ENCODE measurements at regions not wholly inside any gene's neighbourhood (a gene's known extent, or its start where the extent isn't known, plus 50 kb on each side); places are given as distances from the start of the nearest gene placed in this dataset.

DNA sequence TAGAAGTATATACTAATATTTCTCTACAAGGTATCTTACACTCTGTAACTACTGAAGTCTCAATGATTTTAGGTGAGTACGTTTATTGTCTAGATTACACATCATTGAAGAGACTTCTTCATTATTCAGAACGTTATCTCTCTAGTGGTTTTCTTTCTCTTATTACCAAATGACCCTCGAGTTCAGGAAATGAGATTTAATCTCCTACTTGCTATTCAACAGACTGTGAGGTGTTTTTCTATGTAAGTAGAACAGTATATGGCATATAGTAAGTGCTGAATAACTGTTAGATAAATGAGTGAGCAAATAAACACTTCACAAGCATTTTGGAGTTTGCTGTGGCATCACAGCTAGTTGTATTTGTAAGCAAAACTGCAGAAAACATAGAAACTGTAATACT lies 947.2 kb upstream of the SLC39A10 start:
- no peak overlapping the region for H3K27ac ChIP-seq (ENCODE audit: low read depth in 1 of 2, low read length in 2 of 2)
- no peaks in the 10 kb centered on the region for H3K9me3 ChIP-seq (replicated peaks in 1 of 2; ENCODE audit: control insufficient read depth in 1 of 2, insufficient read depth in 1 of 2, low read length in 2 of 2)
- Mint-ChIP-seq H3K9me3 (peaks cover 0 to 8% (median 4%) of the 10 kb centered on the region in 7 donors), H3K27me3 (ENCODE audit: low read depth in 3 of 3) (no peaks in the 10 kb centered on the region), H3K27ac (no peak overlapping the region), H3K36me3 (no peaks in the 10 kb centered on the region), H3K4me1 (no peaks in the 10 kb centered on the region), H3K4me3 (no peak overlapping the region)
- no peaks in the 10 kb centered on the region for H3K27me3 ChIP-seq (ENCODE audit: control insufficient read depth in 2 of 2, insufficient read depth in 2 of 2, low read length in 2 of 2)
- no peak overlapping the region for H3K4me2 ChIP-seq (replicated peaks; ENCODE audit: extremely low read depth, low read length, poor library complexity, severe bottlenecking)
- H3K4me3 ChIP-seq (replicated peaks in 1 of 3; ENCODE audit: low read depth in 2 of 3, low read length in 3 of 3) = no peak overlapping the region
- no peaks in the 10 kb centered on the region for H3K79me2 ChIP-seq (ENCODE audit: insufficient read depth, low read length)
- H3K36me3 ChIP-seq (replicated peaks in 1 of 2; ENCODE audit: control insufficient read depth in 1 of 2, insufficient read depth in 2 of 2, low read length in 2 of 2) = no peaks in the 10 kb centered on the region
- H2AFZ ChIP-seq (ENCODE audit: insufficient read depth, low read depth, low read length, poor library complexity, severe bottlenecking) = no peak overlapping the region
- TF ChIP-seq, protein P1, sequence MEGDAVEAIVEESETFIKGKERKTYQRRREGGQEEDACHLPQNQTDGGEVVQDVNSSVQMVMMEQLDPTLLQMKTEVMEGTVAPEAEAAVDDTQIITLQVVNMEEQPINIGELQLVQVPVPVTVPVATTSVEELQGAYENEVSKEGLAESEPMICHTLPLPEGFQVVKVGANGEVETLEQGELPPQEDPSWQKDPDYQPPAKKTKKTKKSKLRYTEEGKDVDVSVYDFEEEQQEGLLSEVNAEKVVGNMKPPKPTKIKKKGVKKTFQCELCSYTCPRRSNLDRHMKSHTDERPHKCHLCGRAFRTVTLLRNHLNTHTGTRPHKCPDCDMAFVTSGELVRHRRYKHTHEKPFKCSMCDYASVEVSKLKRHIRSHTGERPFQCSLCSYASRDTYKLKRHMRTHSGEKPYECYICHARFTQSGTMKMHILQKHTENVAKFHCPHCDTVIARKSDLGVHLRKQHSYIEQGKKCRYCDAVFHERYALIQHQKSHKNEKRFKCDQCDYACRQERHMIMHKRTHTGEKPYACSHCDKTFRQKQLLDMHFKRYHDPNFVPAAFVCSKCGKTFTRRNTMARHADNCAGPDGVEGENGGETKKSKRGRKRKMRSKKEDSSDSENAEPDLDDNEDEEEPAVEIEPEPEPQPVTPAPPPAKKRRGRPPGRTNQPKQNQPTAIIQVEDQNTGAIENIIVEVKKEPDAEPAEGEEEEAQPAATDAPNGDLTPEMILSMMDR (IDR thresholded peaks at IDR 0.05) = no peak
- no CpG with 5 or more reads among the region's 3 CpGs for WGBS (ENCODE audit: insufficient coverage)
- DNase-seq = no peak
- no peaks in the 10 kb centered on the region for H4K20me1 ChIP-seq (ENCODE audit: insufficient read depth, low read length)
- no peaks in the 10 kb centered on the region for H3K4me1 ChIP-seq (ENCODE audit: control insufficient read depth in 1 of 2, insufficient read depth in 2 of 2, low read length in 2 of 2)
- intact Hi-C loops (cut with micrococcal nuclease) = no loop called here
- H3K9ac ChIP-seq (ENCODE audit: insufficient read depth, low read length, poor library complexity, severe bottlenecking) = no peak overlapping the region

- no peaks in the 10 kb centered on the region for H3K36me3 ChIP-seq (replicated peaks in 1 of 2; ENCODE audit: control insufficient read depth in 1 of 2, insufficient read depth in 2 of 2, low read length in 2 of 2)
- no peak overlapping the region for H3K9ac ChIP-seq (ENCODE audit: insufficient read depth, low read length, poor library complexity, severe bottlenecking)
- TF ChIP-seq, protein P1 (IDR thresholded peaks at IDR 0.05) = no peak
- no peaks in the 10 kb centered on the region for H3K9me3 ChIP-seq (replicated peaks in 1 of 2; ENCODE audit: control insufficient read depth in 1 of 2, insufficient read depth in 1 of 2, low read length in 2 of 2)
- DNase-seq = no peak
- H3K9me3 Mint-ChIP-seq = peaks cover 0 to 4% (median 1%) of the 10 kb centered on the region in 7 donors
- no peak overlapping the region for H3K27ac Mint-ChIP-seq
- H3K4me3 Mint-ChIP-seq = no peak overlapping the region
- no peaks in the 10 kb centered on the region for H3K27me3 ChIP-seq (ENCODE audit: control insufficient read depth in 2 of 2, insufficient read depth in 2 of 2, low read length in 2 of 2)
- H3K27ac ChIP-seq (ENCODE audit: low read depth in 1 of 2, low read length in 2 of 2) = no peak overlapping the region
- intact Hi-C loops (cut with micrococcal nuclease) = no loop called here
- H3K36me3 Mint-ChIP-seq = no peaks in the 10 kb centered on the region
- no peaks in the 10 kb centered on the region for H4K20me1 ChIP-seq (ENCODE audit: insufficient read depth, low read length)
- no peak overlapping the region for H2AFZ ChIP-seq (ENCODE audit: insufficient read depth, low read depth, low read length, poor library complexity, severe bottlenecking)
- WGBS (ENCODE audit: insufficient coverage) = no CpG with 5 or more reads among the region's 2 CpGs
- no peaks in the 10 kb centered on the region for H3K4me1 ChIP-seq (ENCODE audit: control insufficient read depth in 1 of 2, insufficient read depth in 2 of 2, low read length in 2 of 2)
- H3K4me2 ChIP-seq (replicated peaks; ENCODE audit: extremely low read depth, low read length, poor library complexity, severe bottlenecking) = no peak overlapping the region
- no peak overlapping the region for H3K4me3 ChIP-seq (replicated peaks in 1 of 3; ENCODE audit: low read depth in 2 of 3, low read length in 3 of 3)
- H3K4me1 Mint-ChIP-seq = no peaks in the 10 kb centered on the region
- no peaks in the 10 kb centered on the region for H3K27me3 Mint-ChIP-seq (ENCODE audit: low read depth in 3 of 3)
- H3K79me2 ChIP-seq (ENCODE audit: insufficient read depth, low read length) = no peaks in the 10 kb centered on the region
Measured at GRCh38 chr2:194706179-194706578, 950.8 kb upstream of the SLC39A10 start.

All from CD14-positive monocyte (primary cell).